H9 (cell line): ENCODE measurements at regions not wholly inside any gene's neighbourhood (a gene's known extent, or its start where the extent isn't known, plus 50 kb on each side); places are given as distances from the start of the nearest gene placed in this dataset.

Experiments
- DNase-seq: peaks from one replicate; pipeline ENCODE4 v3.0.0-alpha.2; 2017
- H2AFZ ChIP-seq: one replicate; pipeline ENCODE4 v1.6.1; 2013; ENCODE audit warnings: mild to moderate bottlenecking, low read length, control low read depth, moderate library complexity
- H2AK5ac ChIP-seq: 2 replicates; pipeline ENCODE4 v1.6.1; 2013; ENCODE audit warnings: low read length, control low read depth, mixed read lengths; ENCODE audit not compliant: insufficient read length
- H2BK120ac ChIP-seq: one replicate; pipeline ENCODE4 v1.6.1; 2013; ENCODE audit warnings: low read depth, mild to moderate bottlenecking, low read length, control low read depth, inconsistent platforms; ENCODE audit not compliant: poor library complexity, severe bottlenecking
- H2BK12ac ChIP-seq: 2 replicates; pipeline ENCODE4 v1.6.1; 2013; ENCODE audit warnings: low read length, control low read depth, mixed read lengths, low read depth; ENCODE audit not compliant: insufficient read length
- H2BK15ac ChIP-seq: 2 replicates; pipeline ENCODE4 v1.6.1; 2013; ENCODE audit warnings: low read depth, low read length, control low read depth
- H2BK20ac ChIP-seq: one replicate; pipeline ENCODE4 v1.6.1; 2013; ENCODE audit warnings: low read depth, mild to moderate bottlenecking, low read length, control low read depth, inconsistent platforms; ENCODE audit not compliant: poor library complexity, severe bottlenecking
- H2BK5ac ChIP-seq: 2 replicates; pipeline ENCODE4 v1.6.1; 2013; ENCODE audit warnings: low read length, control low read depth, mixed read lengths; ENCODE audit not compliant: insufficient read length
- H3K14ac ChIP-seq: 2 replicates; pipeline ENCODE4 v1.6.1; 2013; ENCODE audit warnings: low read length, control low read depth; ENCODE audit not compliant: insufficient read depth
- H3K18ac ChIP-seq: 2 replicates; pipeline ENCODE4 v1.6.1; 2013; ENCODE audit warnings: low read depth, mild to moderate bottlenecking, mixed read lengths, low read length, control low read depth; ENCODE audit not compliant: insufficient read length
- H3K23ac ChIP-seq: 2 replicates; pipeline ENCODE4 v1.6.1; 2013; ENCODE audit warnings: low read length, control low read depth, mixed read lengths, low read depth; ENCODE audit not compliant: insufficient read length
- H3K23me2 ChIP-seq: 2 replicates; pipeline ENCODE4 v1.6.1; 2013; ENCODE audit warnings: low read depth, mild to moderate bottlenecking, mixed read lengths, low read length, control low read depth; ENCODE audit not compliant: insufficient read length, poor library complexity, severe bottlenecking
- H3K27ac ChIP-seq: 2 replicates; pipeline ENCODE4 v1.5.1; 2013; ENCODE audit warnings: low read length, control low read depth, mixed read lengths, low read depth; ENCODE audit not compliant: insufficient read length
- H3K27me3 ChIP-seq: 2 replicates; pipeline ENCODE4 v1.6.1; 2013; ENCODE audit warnings: low read length, control low read depth, inconsistent platforms; ENCODE audit not compliant: insufficient read depth
- H3K4ac ChIP-seq: 2 replicates; pipeline ENCODE4 v1.6.1; 2013; ENCODE audit warnings: low read depth, mild to moderate bottlenecking, control low read depth, inconsistent platforms, low read length, moderate library complexity
- H3K4me1 ChIP-seq: 2 replicates; pipeline ENCODE4 v1.6.1; 2013; ENCODE audit warnings: low read length, control low read depth, inconsistent platforms; ENCODE audit not compliant: insufficient read depth
- H3K4me2 ChIP-seq: 2 replicates; pipeline ENCODE4 v1.6.1; 2013; ENCODE audit warnings: low read length, control low read depth, mixed read lengths; ENCODE audit not compliant: insufficient read length, insufficient read depth
- H3K56ac ChIP-seq: 2 replicates; pipeline ENCODE4 v1.6.1; 2013; ENCODE audit warnings: low read depth, mild to moderate bottlenecking, mixed read lengths, low read length, control low read depth; ENCODE audit not compliant: insufficient read length
- H3K79me1 ChIP-seq: 2 replicates; pipeline ENCODE4 v1.6.1; 2013; ENCODE audit warnings: low read depth, mild to moderate bottlenecking, moderate library complexity, low read length, control low read depth, inconsistent platforms; ENCODE audit not compliant: insufficient read depth, poor library complexity, severe bottlenecking
- H3K79me2 ChIP-seq: 2 replicates; pipeline ENCODE4 v1.6.1; 2013; ENCODE audit warnings: low read length, control low read depth, inconsistent platforms; ENCODE audit not compliant: insufficient read depth
- H3K9ac ChIP-seq: 2 replicates; pipeline ENCODE4 v1.6.1; 2013; ENCODE audit warnings: low read length, control low read depth, mixed read lengths; ENCODE audit not compliant: insufficient read length; ENCODE audit errors: extremely low read depth
- H3K9me3 ChIP-seq: one replicate; pipeline ENCODE4 v1.6.1; 2013; ENCODE audit warnings: low read depth, low read length, inconsistent platforms; ENCODE audit not compliant: control insufficient read depth
- H3T11ph ChIP-seq: one replicate; pipeline ENCODE4 v1.6.1; 2013; ENCODE audit warnings: mild to moderate bottlenecking, low read length, control low read depth, inconsistent platforms
- H4K20me1 ChIP-seq: one replicate; pipeline ENCODE4 v1.6.1; 2013; ENCODE audit not compliant: control insufficient read depth, insufficient read length, insufficient read depth
- H4K5ac ChIP-seq: 2 replicates; pipeline ENCODE4 v1.6.1; 2013; ENCODE audit warnings: low read depth, mild to moderate bottlenecking, mixed read lengths, low read length, control low read depth; ENCODE audit not compliant: insufficient read length
- H4K8ac ChIP-seq: replicated peaks from 2 replicates; pipeline ENCODE4 v1.6.1; 2013; ENCODE audit warnings: low read length, control low read depth, mixed read lengths, low read depth; ENCODE audit not compliant: insufficient read length
- H4K91ac ChIP-seq: 2 replicates; pipeline ENCODE4 v1.6.1; 2013; ENCODE audit warnings: low read depth, mild to moderate bottlenecking, moderate library complexity, mixed read lengths, low read length, control low read depth; ENCODE audit not compliant: insufficient read length
- H3K27ac Mint-ChIP-seq, 3 experiments: 2 replicates in 2 of 3; 3 replicates in 1 of 3; pipeline ENCODE4 v1.8.0; 2020 to 2021; ENCODE audit warnings: mixed read lengths in 3 of 3, mild to moderate bottlenecking in 1 of 3, moderate library complexity in 1 of 3
- H3K27me3 Mint-ChIP-seq: 2 replicates; pipeline ENCODE4 v1.8.0; 2021; ENCODE audit warnings: low read depth, mild to moderate bottlenecking, moderate library complexity, mixed read lengths
- H3K36me3 Mint-ChIP-seq, 3 experiments: 2 replicates in 2 of 3; 3 replicates in 1 of 3; pipeline ENCODE4 v1.8.0; 2020 to 2021; ENCODE audit warnings: low read depth in 3 of 3, mixed read lengths in 3 of 3; ENCODE audit not compliant: insufficient read depth in 1 of 3
- H3K4me1 Mint-ChIP-seq, 2 experiments: 2 replicates each; pipeline ENCODE4 v1.8.0; 2020; ENCODE audit warnings: mixed read lengths in 2 of 2
- H3K4me3 Mint-ChIP-seq, 2 experiments: 2 replicates in 1 of 2; 3 replicates in 1 of 2; pipeline ENCODE4 v1.8.0; 2020 to 2021; ENCODE audit warnings: mild to moderate bottlenecking in 2 of 2, mixed read lengths in 2 of 2, moderate library complexity in 1 of 2
- H3K9me3 Mint-ChIP-seq, 2 experiments: 2 replicates in 1 of 2; 3 replicates in 1 of 2; pipeline ENCODE4 v1.8.0; 2020; ENCODE audit warnings: mild to moderate bottlenecking in 2 of 2, mixed read lengths in 2 of 2, moderate library complexity in 1 of 2
- WGBS: extraction: QIAGEN DNeasy Blood & Tissue Kit; methylation state at CpG from one replicate; pipeline ENCODE4 v1.1.7; 2013; ENCODE audit warnings: missing lambda C conversion rate, low lambda C conversion rate, mixed read lengths; ENCODE audit not compliant: insufficient read length; ENCODE audit errors: extremely low coverage; 5-methylcytosine and 5-hydroxymethylcytosine counted together
- TF ChIP-seq, protein P1 (sequence below): fragments of 200-600 bp; sonication (generic); conservative IDR thresholded peaks from 3 replicates; pipeline ENCODE4 v1.8.0; 2021; ENCODE audit warnings: antibody characterized with exemption, mild to moderate bottlenecking

DNA sequence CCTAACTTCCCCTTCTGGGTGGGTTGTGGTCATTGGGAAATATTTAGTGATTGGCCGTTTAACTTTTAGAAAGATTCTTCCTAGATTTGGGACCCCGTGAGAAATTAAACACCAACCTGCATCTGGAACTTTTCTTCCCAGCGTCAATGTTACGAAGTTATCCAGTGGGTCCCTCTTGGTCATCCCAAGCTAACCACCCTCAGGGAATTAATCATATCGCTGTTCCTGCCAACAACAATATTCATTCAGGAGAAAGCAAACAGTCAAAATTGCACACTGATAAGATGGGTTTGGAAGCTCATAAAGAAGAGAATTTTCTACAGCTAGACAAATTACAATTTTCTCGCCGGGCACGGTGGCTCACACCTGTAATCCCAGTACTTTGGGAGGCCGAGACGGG, 121.2 kb upstream of the STX18 start:
- TF ChIP-seq, protein P1, sequence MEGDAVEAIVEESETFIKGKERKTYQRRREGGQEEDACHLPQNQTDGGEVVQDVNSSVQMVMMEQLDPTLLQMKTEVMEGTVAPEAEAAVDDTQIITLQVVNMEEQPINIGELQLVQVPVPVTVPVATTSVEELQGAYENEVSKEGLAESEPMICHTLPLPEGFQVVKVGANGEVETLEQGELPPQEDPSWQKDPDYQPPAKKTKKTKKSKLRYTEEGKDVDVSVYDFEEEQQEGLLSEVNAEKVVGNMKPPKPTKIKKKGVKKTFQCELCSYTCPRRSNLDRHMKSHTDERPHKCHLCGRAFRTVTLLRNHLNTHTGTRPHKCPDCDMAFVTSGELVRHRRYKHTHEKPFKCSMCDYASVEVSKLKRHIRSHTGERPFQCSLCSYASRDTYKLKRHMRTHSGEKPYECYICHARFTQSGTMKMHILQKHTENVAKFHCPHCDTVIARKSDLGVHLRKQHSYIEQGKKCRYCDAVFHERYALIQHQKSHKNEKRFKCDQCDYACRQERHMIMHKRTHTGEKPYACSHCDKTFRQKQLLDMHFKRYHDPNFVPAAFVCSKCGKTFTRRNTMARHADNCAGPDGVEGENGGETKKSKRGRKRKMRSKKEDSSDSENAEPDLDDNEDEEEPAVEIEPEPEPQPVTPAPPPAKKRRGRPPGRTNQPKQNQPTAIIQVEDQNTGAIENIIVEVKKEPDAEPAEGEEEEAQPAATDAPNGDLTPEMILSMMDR, result no peak
- Histone ChIP-seq H3K4ac (no peak overlapping the region), H3K4me2 (no peak overlapping the region), H3T11ph (no peak overlapping the region), H2BK20ac (no peak overlapping the region), H3K79me2 (no peaks in the 10 kb centered on the region), H2AK5ac (no peak overlapping the region), H2AFZ (no peak overlapping the region), H2BK5ac (no peak overlapping the region), H4K20me1 (no peaks in the 10 kb centered on the region), H4K8ac (no peak overlapping the region), H2BK15ac (no peak overlapping the region), H3K4me1 (peaks cover 9% of the 10 kb centered on the region; the same call in 1 of the 2 replicates), H3K56ac (no peak overlapping the region), H3K14ac (no peak overlapping the region), H3K23ac (no peak overlapping the region), H2BK120ac (no peak overlapping the region), H2BK12ac (no peak overlapping the region), H3K27ac (no peak overlapping the region), H3K9me3 (no peaks in the 10 kb centered on the region), H3K23me2 (peaks cover 3% of the 10 kb centered on the region), H3K9ac (no peak overlapping the region), H4K91ac (no peak overlapping the region), H3K27me3 (no peaks in the 10 kb centered on the region), H3K79me1 (no peaks in the 10 kb centered on the region), H3K18ac (no peak overlapping the region), H4K5ac (no peak overlapping the region)
- DNase-seq, result no peak
- Mint-ChIP-seq H3K27me3 (peaks cover 2% of the 10 kb centered on the region; the same call in 1 of the 2 replicates), H3K36me3 (peaks cover 3 to 8% (median 4%) of the 10 kb centered on the region in 3 experiments; a peak in 5 of 7 replicates), H3K4me1 (peaks cover 36 to 39% of the 10 kb centered on the region in 2 experiments), H3K4me3 (no peak overlapping the region), H3K9me3 (no peaks in the 10 kb centered on the region), H3K27ac (no peak overlapping the region)
- WGBS, result no CpG with 5 or more reads among the region's 10 CpGs
